CD14-positive monocyte (primary cell): ENCODE measurements at regions not wholly inside any gene's neighbourhood (a gene's known extent, or its start where the extent isn't known, plus 50 kb on each side); places are given as distances from the start of the nearest gene placed in this dataset.

ENCODE experiments used
- DNase-seq, 3 donors: peaks; one replicate each; pipeline ENCODE4 v3.0.0-alpha.2; 2011 to 2022
- H2AFZ ChIP-seq: 2 replicates; pipeline ENCODE4 v1.6.0; 2012; ENCODE audit warnings: mild to moderate bottlenecking, low read depth, low read length, inconsistent platforms; ENCODE audit not compliant: insufficient read depth, poor library complexity, severe bottlenecking
- H3K27ac ChIP-seq, 2 donors: 1 replicate in 1 of 2; 2 replicates in 1 of 2; pipeline ENCODE4 v1.5.1; 2012 to 2013; ENCODE audit warnings: low read length in 2 of 2, control low read depth in 1 of 2, inconsistent platforms in 1 of 2, low read depth in 1 of 2, mild to moderate bottlenecking in 1 of 2
- H3K27me3 ChIP-seq, 2 donors: one replicate each; pipeline versions ENCODE4 v1.6.0 to v1.6.1; 2011 to 2013; ENCODE audit warnings: low read length in 2 of 2; ENCODE audit not compliant: control insufficient read depth in 2 of 2, insufficient read depth in 2 of 2
- H3K36me3 ChIP-seq, 2 donors: replicated peaks in 1 of 2; 1 replicate in 1 of 2; 2 replicates in 1 of 2; pipeline versions ENCODE4 v1.5.1 to v1.6.1; 2012 to 2013; ENCODE audit warnings: low read length in 2 of 2, control low read depth in 1 of 2, inconsistent platforms in 1 of 2, mild to moderate bottlenecking in 1 of 2; ENCODE audit not compliant: insufficient read depth in 2 of 2, control insufficient read depth in 1 of 2
- H3K4me1 ChIP-seq, 2 donors: 1 replicate in 1 of 2; 2 replicates in 1 of 2; pipeline versions ENCODE4 v1.5.1 to v1.6.1; 2012 to 2013; ENCODE audit warnings: low read length in 2 of 2, control low read depth in 1 of 2, inconsistent platforms in 1 of 2, mild to moderate bottlenecking in 1 of 2, moderate library complexity in 1 of 2; ENCODE audit not compliant: insufficient read depth in 2 of 2, control insufficient read depth in 1 of 2
- H3K4me2 ChIP-seq: replicated peaks from 2 replicates; pipeline ENCODE3; 2012; ENCODE audit warnings: low read length, moderate library complexity, mild to moderate bottlenecking; ENCODE audit not compliant: poor library complexity, severe bottlenecking; ENCODE audit errors: extremely low read depth
- H3K4me3 ChIP-seq, 3 experiments: fragments of 200-600 bp in 1 of 3; sonication (generic) in 1 of 3; replicated peaks in 1 of 3; 1 replicate in 2 of 3; 2 replicates in 1 of 3; pipeline ENCODE4 v1.5.1; 2011 to 2013; ENCODE audit warnings: low read length in 3 of 3, mild to moderate bottlenecking in 3 of 3, control low read depth in 2 of 3, low read depth in 2 of 3, inconsistent platforms in 1 of 3, moderate library complexity in 1 of 3
- H3K79me2 ChIP-seq: 2 replicates; pipeline ENCODE4 v1.6.0; 2012; ENCODE audit warnings: mild to moderate bottlenecking, control low read depth, inconsistent platforms, low read length, moderate library complexity; ENCODE audit not compliant: insufficient read depth
- H3K9ac ChIP-seq: 2 replicates; pipeline ENCODE4 v1.6.0; 2017; ENCODE audit warnings: low read length, mild to moderate bottlenecking; ENCODE audit not compliant: insufficient read depth, poor library complexity, severe bottlenecking
- H3K9me3 ChIP-seq, 2 donors: replicated peaks in 1 of 2; 1 replicate in 1 of 2; 2 replicates in 1 of 2; pipeline versions ENCODE4 v1.5.1 to v1.6.1; 2012 to 2013; ENCODE audit warnings: low read length in 2 of 2, control low read depth in 1 of 2; ENCODE audit not compliant: control insufficient read depth in 1 of 2, insufficient read depth in 1 of 2
- H4K20me1 ChIP-seq: 2 replicates; pipeline ENCODE4 v1.6.0; 2012; ENCODE audit warnings: mild to moderate bottlenecking, low read length, control low read depth, moderate library complexity; ENCODE audit not compliant: insufficient read depth
- H3K27ac Mint-ChIP-seq, 7 donors: one replicate each; pipeline ENCODE4 v1.8.0; 2020; ENCODE audit warnings: mild to moderate bottlenecking in 7 of 7, mixed read lengths in 7 of 7, moderate library complexity in 6 of 7, inconsistent platforms in 2 of 7
- H3K27me3 Mint-ChIP-seq, 3 donors: one replicate each; pipeline ENCODE4 v1.8.0; 2021 to 2022; ENCODE audit warnings: low read depth in 3 of 3, mild to moderate bottlenecking in 3 of 3, mixed read lengths in 3 of 3, moderate library complexity in 3 of 3, inconsistent platforms in 1 of 3
- H3K36me3 Mint-ChIP-seq, 2 donors: one replicate each; pipeline ENCODE4 v1.8.0; 2020; ENCODE audit warnings: mixed read lengths in 2 of 2, inconsistent platforms in 1 of 2, mild to moderate bottlenecking in 1 of 2
- H3K4me1 Mint-ChIP-seq: one replicate; pipeline ENCODE4 v1.8.0; 2020; ENCODE audit warnings: mild to moderate bottlenecking, mixed read lengths
- H3K4me3 Mint-ChIP-seq, 2 donors: one replicate each; pipeline ENCODE4 v1.8.0; 2020; ENCODE audit warnings: mild to moderate bottlenecking in 2 of 2, mixed read lengths in 2 of 2, moderate library complexity in 1 of 2
- H3K9me3 Mint-ChIP-seq, 7 donors: one replicate each; pipeline ENCODE4 v1.8.0; 2020 to 2022; ENCODE audit warnings: mixed read lengths in 7 of 7, mild to moderate bottlenecking in 6 of 7, moderate library complexity in 6 of 7, inconsistent platforms in 2 of 7
- CTCF ChIP-seq: fragments of 200-600 bp; IDR thresholded peaks from one replicate; pipeline ENCODE4 v1.8.0; 2022; ENCODE audit warnings: antibody characterized with exemption, mild to moderate bottlenecking
- WGBS: methylation state at CpG from one replicate; pipeline ENCODE4 v1.1.5; 2013; ENCODE audit warnings: missing lambda C conversion rate; ENCODE audit not compliant: insufficient coverage; 5-methylcytosine and 5-hydroxymethylcytosine counted together
- intact Hi-C, 2 donors: fragments of 100-400 bp; cut with micrococcal nuclease; formaldehyde crosslinking; loops; one replicate each; pipeline versions ENCODE4 v1.15.0 to v1.15.1; 2023

- Mint-ChIP-seq H3K4me1 (peaks cover 3% of the 10 kb centered on the region), H3K4me3 (peak overlapping the region in 1 of 2 donors; percentile 12), H3K36me3 (no peaks in the 10 kb centered on the region), H3K27me3 (no peaks in the 10 kb centered on the region), H3K27ac (no peak overlapping the region), H3K9me3 (peaks cover 0 to 2% (median 0%) of the 10 kb centered on the region in 7 donors)
- H3K4me3 ChIP-seq, result no peak overlapping the region
- TF ChIP-seq CTCF, result no peak
- WGBS, result 60% methylated on average over 1 of the region's 5 CpGs
- no peak overlapping the region for H3K4me2 ChIP-seq
- H3K4me1 ChIP-seq, result no peaks in the 10 kb centered on the region
- no peak overlapping the region for H3K27ac ChIP-seq
- no peaks in the 10 kb centered on the region for H3K27me3 ChIP-seq
- no peaks in the 10 kb centered on the region for H3K36me3 ChIP-seq
- no peak overlapping the region for H3K9ac ChIP-seq
- no peaks in the 10 kb centered on the region for H3K79me2 ChIP-seq
- H3K9me3 ChIP-seq, result no peaks in the 10 kb centered on the region
- DNase-seq, result peak in 1 of 3 donors; percentile 7
- no peaks in the 10 kb centered on the region for H4K20me1 ChIP-seq
- intact Hi-C loops, result no loop called here
- no peak overlapping the region for H2AFZ ChIP-seq
These were observed 156.0 kb upstream of the MAST4 start for GRCh38 chr5:66440202-66440680.

- Histone ChIP-seq H3K36me3 (no peaks in the 10 kb centered on the region), H4K20me1 (no peaks in the 10 kb centered on the region), H3K4me3 (no peak overlapping the region), H3K9ac (no peak overlapping the region), H3K9me3 (no peaks in the 10 kb centered on the region), H2AFZ (no peak overlapping the region), H3K4me1 (no peaks in the 10 kb centered on the region), H3K27me3 (no peaks in the 10 kb centered on the region), H3K79me2 (no peaks in the 10 kb centered on the region), H3K27ac (no peak overlapping the region), H3K4me2 (no peak overlapping the region)
- no peaks in the 10 kb centered on the region for H3K27me3 Mint-ChIP-seq
- intact Hi-C loops, result no loop called here
- H3K36me3 Mint-ChIP-seq, result no peaks in the 10 kb centered on the region
- WGBS, result no CpG with 5 or more reads among the region's 1 CpG
- H3K9me3 Mint-ChIP-seq, result peaks cover 0 to 2% (median 0%) of the 10 kb centered on the region in 7 donors
- H3K4me1 Mint-ChIP-seq, result peaks cover 3% of the 10 kb centered on the region
- no peak for TF ChIP-seq CTCF
- H3K27ac Mint-ChIP-seq, result no peak overlapping the region
- no peak overlapping the region for H3K4me3 Mint-ChIP-seq
- no peak for DNase-seq
These were observed 154.8 kb upstream of the MAST4 start for GRCh38 chr5:66441351-66441750.
